Fibroblast of skin of right quadriceps (primary cell): ENCODE measurements at regions not wholly inside any gene's neighbourhood (a gene's known extent, or its start where the extent isn't known, plus 50 kb on each side); places are given as distances from the start of the nearest gene placed in this dataset.
"Not testable (repeated sequence)": the region's sequence is repeated elsewhere in the genome, so short reads cannot be mapped to it uniquely, and the experiment has no call there.

ENCODE experiments used
- DNase-seq: peaks from one replicate; pipeline ENCODE4 v3.0.0-alpha.2; 2013

DNA sequence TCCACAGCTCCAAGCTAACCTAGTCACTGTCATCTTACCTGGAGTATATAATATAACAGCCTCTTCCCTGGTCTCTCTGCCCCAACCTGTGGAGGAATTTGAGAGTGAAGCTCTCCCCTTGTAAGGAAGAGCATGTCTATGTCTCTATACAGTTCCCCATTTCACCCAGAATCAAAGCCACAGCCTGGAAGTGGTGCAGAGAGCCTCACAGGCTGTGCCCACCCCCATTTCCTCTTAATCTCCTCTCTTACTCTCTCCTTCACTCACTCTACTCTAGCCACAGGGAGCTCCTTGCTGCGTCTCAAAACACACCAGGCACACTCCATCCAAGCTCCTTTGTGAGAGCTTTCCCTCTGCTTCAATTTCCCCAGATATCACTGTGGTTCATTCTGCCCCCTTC is 302.5 kb upstream of the ISX start:
- no peak for DNase-seq

DNA sequence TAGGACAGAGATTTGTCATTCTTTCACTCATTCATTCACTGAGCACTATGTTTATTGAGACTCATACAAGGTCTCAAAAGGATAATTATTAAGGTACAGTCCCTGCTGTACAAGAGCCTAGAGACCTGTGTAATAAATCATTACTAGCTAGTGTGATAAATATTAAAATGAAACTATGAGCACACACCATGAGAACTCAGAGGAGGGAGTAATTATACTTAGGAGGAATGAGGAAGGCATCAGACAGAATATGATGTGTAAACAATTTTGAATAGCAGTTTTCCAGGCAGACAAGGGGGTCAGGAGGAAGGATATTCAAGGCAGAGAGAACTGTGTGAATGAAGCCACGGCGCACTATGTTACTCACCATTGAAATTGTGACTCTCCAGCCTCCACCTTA is 300.8 kb upstream of the ISX start:
- DNase-seq: no peak

DNA sequence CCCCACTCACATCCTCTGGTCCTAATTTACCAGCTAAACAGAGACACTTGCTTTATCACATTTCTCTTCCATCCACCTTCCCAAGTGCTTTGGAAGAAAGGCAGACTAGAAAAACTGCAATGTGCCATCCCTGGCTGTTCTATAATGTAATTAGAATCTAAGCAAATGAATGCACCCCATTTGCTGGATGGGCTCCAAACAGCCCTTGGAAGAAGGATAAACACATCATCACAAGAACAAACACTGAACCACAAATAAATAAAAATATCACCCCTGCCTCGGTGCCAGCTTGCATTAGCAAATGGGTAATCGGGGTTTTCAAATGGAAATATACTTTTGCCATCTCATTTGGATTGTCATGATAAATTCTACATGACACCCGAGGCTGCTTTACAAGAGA is 296.6 kb upstream of the ISX start:
- DNase-seq: no peak

DNA sequence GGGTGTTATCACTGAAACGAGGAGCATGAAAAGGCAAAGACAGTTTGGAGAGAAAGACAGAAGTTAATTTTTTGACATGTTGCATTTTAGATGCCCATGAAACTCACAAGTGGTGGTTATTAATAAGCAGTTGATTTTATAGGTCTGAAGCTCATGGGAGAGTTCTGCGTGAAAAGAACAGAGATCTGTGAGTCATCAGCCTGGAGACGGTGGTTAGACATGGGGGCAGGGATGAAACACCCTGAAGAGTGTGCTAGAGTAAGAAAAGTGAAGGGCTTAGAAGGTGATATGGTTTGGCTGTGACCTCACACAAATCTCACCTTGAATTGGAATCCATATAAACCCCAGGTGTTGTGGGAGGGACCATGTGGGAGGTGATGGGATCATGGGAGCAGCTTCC is 289.1 kb upstream of the ISX start:
- DNase-seq: peak; percentile 6

DNA sequence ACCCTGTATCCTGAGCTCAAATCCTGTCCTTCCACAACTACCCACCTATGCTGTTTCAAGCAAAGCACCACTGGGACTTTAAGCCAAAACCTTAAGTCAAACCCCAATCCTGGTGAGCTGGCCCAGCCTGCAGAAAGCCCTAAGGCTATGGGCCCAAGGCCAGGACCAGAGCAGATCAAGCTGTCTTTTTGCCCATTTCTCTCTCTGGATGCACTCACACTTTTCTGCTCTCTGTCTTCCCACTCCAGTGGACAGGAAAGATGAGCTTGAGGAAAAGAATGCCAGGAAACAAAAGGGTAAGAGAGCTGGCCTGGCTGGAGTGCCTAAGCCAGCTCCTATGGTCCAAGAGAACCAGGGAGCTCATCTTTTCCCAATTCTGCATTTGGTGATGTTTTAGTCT is 284.3 kb upstream of the ISX start:
- no peak for DNase-seq

DNA sequence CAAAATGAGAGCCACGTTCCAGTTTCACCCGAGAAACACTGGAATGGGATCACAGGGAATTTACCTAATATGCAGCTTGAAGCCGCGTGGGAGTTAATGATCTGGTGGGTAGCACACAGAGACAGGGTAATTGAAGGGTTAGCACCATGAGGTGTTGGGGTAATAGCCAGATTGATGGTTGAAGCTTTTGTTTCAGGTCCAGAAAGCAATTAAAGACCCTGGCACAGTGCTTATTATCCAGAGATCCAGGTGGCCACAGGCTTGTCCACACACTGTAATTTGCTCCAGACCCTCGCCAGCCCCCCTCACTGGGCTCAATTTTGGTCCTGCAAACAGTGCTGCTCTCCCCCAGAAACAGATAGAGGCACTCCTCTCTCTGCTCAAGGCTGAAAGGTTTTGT is 282.5 kb upstream of the ISX start:
- no peak for DNase-seq

DNA sequence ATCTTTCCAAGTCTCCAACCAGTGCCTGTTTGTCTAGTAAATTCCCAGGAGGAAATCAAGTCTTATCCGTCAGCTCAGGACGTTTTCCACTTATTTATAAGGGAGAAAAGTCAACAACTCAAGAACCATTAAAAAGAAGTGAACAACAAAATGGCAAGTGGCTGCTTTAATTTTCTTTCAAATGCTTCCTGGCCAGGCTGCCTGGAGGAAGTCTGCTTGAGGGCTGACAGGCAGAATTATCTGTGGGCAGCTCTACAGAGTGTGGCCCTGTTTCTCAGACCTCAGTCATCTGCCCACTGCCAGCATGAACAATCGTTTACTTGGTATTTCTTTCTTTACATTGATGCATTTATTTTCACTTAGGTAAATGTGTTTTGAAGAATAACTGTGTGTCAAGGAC is 281.9 kb upstream of the ISX start:
- no peak for DNase-seq

DNA sequence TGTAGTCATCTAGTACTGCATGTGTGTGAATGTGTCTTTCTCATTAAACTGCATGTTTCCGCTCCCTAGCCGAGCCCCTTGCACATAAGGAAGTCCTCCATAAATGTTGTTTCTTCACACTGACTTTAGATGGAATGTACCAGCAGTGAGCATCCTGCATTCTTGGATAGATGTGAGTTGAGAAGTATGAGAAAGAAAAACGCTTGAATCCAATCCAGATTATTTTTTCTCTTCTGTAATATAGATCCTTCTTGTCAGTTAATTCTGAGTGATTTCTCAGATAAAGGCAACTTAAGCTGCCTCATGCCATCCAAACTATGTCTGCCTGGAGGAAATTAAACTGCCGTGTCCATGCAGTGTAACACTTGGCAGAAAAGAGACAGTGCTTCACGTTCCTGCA is 268.1 kb upstream of the ISX start:
- DNase-seq: peak; percentile 26

DNA sequence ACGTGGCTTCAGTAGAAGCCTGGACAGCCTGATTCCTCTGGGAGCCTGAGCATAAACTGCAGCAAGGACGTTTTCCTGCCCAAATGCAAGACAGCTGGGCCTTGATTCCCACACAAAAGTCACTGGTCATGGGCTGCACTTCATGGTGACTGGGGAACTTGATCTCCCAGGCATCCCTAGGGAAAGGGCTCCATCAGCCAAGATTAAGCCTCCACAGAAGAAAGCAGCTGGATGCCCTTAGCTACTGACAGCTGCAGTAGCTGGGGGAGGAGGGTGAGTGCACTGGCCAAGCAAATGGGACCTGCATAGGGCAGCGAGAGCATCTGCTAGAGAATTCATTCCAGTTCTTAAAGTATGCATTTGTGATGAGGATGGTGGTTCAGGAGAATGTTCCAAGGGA is 267.4 kb upstream of the ISX start:
- DNase-seq: no peak

DNA sequence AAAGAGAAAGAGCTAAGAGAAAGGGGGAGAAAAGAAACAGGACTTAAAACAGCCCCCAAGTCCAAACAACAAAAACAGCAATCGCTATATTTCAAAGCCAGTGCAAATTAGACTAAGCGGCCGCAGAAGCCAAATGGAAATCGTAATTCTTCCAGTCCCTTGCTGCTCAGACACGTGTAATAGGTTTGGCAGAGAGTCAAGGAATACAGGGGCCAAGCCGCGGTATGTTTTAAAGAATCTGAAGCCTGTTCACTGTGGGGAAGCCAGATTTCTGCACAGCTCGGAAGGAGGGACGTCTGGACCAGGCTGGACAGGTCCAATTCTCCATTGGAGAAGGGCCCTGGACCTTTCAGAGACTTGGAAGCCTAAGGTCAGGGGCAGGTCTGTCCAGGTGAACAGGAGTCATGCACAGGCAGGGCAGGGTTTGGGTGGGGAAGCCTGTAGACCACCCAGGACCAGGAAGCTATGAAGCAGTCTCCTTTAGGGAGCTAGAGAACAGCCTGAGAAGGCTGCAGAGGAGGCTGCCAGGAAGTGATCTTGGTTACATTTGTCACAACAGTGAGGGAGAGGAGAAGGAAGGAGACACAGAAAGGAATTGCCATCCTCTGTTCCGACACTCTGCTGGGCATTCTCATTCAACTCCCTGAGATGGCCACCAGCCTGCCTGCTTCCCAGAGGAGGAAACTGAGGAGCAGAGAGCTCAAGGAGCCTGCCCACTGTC is 265.5 kb upstream of the ISX start:
- DNase-seq: peak; percentile 86

DNA sequence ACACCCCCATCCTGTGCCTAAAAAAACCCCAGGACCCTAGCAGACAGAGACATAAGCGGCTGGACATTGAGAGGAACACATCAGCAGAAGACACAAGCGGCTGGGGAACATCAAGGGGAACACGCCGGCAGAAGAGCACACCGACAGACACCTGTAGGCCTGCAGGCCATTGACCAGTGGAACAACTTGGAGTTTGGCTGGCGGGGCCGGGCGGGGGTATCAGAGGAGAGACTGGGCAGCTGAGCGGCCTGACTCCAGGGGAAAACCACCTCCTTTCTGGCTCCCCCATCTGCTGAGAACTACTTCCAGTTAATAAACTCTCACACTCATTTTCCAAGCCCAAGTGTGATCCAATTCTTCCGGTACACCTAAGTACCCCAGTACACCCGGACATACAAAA is 264.7 kb upstream of the ISX start:
- no peak for DNase-seq

DNA sequence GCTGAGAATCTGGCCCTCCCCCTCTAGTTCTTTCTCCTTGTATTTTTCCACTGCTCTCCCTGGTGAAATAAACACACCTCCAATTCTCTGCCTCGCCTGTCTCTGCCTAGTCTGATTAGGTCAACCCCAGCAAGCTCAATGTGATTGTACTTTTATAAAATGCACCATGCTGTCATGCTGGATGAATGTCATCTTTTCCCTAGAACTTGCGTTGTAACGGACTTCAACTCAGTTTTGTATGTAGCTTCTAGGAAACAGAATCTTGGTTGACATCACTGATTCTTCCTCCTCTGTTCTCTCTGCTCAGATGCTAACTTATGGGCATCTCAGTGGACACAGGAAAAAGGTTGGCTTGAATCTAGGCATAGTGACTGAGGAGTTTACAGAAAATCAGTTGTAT is 261.9 kb upstream of the ISX start:
- DNase-seq: no peak

DNA sequence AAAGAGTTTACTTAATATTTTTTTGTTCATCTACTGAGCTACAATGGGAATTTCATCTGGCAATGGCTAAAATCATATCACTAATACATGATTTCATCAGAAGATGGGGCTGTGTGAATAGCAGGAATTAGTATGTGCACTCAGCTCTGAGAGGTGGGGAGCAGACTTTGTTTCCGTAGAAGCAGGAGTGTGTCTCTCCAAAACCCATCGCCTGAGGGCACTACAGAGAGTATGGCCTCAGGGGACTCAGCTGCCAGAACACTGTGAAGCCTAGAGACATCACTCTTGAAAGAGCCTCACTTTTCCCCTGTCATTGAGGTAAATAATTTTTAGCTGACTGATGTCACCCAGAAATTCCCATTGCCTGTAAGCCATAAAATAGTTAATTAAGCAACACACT is 261.4 kb upstream of the ISX start:
- peak; percentile 7 for DNase-seq

DNA sequence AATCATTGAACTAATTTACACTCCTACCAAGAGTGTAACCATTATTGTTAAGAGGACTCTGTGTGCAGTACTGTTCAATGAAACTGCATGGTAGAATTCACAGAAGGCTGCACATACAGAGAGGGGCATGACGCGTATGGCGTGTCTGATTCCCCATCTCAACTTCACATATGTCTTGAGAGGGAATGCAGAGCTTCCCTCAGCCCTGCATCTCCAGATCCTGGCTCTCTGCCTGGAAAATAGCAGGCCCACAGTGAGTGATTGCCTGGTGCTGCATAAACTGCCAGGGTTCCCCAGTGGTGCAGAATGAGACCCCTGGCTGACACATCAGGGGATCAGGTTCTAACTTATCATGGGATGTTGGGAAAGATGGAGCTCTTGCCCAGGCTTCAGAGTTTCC is 260.2 kb upstream of the ISX start:
- DNase-seq: peak; percentile 66

DNA sequence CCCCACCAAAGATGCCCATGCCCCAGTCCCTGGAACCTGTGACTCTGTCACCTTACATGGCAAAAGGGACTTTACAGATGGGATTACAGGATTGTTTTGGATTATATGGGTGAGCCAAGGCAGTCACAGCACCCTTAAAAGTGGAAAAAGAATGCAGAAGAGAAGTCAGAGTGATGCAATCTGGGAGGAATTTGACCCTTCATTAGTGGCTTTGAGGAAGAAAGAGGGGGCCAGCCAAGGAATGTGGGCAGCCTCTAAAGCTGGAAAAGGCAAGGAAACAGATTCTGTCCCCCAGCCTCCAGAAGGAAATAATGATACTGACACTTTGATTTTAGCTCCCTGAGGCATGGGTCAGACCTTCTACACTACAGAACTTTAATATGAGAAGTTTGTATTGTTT is 257.3 kb upstream of the ISX start:
- DNase-seq: peak; percentile 43

DNA sequence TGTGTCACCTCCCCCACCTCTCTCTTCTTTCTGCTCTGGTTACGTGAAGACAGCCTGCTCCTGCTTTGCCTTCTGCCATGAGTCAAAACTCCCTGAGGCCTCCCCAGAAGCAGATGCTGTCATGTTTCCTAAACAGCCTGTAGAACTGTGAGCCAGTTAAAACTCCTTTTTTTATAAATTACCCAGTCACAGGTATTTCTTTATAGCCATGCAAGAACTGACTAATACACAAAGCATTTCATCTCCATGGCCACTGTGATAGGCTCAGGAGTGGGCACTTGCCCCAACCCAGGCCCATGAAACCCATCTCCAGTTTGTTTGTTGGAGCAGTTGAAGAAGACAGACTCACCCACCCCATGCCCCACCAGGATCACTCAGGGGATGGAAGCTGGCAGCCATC is 253.3 kb upstream of the ISX start:
- DNase-seq: peak; percentile 74

DNA sequence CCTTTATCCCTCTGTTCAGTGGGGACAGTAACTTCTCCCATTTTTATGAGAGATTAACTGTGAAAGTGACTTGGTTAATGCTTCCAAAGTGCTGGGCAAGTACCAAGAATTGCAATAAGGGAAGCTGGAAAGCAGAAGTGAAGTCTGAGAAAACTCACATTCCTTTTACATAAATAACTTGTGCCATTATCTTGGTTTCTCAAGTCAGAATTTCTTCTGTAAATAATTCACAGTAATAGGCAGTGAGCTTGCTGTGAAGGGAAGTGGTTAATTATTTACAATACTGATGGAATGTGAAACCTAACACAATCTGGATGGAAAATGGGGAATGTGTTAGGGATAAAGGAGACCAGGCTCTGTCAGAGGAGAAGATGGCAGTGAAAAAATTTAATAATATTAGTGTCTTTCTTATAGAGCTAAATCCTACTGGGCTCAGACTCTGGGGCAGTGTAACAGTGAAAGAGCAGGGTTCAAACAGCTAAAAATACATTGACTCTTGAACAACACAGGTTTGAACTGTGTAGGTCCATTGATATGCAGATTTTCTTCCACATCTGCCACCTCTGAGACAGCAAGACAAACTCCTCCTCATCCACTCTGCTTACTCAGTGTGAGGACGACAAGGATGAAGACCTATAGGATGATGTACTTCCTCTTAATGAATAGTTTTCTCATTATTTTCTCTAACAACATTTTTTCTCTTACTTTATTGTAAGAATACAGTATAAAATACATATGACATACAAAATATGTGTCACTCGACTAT is 251.5 kb upstream of the ISX start:
- peak; percentile 74 for DNase-seq

DNA sequence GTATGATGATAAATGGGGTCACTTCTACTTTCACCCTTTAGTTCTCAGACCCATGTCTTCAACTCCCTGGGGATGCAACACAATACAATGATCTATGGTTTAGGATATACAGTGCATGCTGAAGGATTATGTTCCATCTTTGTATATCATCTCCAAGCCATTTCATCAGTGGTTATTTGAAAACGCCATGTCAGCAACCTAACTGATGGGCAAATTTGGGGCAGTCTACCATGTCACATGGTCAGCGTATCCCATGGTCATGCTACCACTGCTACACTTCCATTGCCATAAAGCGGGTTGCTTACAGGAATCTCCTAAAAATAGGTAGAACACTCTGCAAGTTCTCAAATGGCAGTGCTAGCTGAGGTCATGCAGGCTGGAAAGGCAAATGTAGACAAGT is 236.5 kb upstream of the ISX start:
- DNase-seq: no peak

DNA sequence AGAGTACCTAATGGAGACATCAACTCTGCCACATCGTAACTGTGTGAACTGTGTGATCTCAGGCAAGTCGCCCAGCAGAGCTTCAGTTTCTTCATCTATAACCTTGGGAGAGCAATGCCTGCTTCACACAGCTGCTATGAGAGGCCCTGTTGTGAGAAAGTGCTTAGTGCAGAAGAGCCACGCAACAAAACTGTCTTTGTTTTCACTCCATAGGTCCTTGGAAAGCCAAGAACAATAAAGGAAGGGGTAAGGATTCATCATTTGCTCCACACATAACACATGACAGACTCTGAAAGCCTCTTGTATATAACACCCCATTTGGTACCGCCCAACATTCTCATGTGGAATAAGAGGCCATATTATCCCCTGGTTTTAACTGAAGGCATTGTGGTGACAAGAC is 231.9 kb upstream of the ISX start:
- no peak for DNase-seq

DNA sequence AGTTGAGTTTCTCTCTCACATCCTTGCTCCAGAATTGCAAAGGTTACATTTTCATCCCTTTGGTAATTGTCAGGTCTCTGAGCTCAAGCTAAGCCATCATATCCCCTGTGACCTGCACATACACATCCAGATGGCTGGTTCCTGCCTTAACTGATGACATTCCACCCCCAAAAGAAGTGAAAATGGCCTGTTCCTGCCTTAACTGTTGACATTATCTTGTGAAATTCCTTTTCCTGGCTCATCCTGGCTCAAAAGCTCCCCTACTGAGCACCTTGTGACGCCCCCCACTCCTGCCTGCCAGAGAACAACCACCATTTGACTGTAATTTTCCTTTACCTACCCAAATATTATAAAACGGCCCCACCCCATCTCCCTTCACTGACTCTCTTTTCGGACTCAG is 231.4 kb upstream of the ISX start:
- DNase-seq: not testable (repeated sequence)

DNA sequence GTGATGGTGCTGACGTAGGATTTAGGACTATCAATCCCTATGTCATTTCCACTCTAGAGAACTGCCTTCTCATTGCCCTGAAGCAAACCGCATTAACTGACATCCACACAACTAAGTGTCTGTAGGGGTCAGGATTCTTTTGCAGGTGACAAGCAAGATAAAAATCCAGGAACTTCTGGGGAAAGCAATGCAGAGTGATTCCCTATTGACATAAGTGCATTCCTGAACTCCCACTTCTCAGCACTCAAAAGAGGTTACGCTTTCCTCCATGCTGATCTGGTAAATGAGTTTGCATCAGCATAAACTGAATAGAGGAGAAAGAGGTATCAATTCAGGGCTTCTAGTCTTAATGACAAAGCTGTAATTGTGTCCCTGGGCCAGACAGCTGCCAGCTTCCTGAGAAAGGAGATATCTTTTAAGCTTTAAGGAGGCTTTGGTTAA is 224.6 kb upstream of the ISX start:
- DNase-seq: peak; percentile 52

DNA sequence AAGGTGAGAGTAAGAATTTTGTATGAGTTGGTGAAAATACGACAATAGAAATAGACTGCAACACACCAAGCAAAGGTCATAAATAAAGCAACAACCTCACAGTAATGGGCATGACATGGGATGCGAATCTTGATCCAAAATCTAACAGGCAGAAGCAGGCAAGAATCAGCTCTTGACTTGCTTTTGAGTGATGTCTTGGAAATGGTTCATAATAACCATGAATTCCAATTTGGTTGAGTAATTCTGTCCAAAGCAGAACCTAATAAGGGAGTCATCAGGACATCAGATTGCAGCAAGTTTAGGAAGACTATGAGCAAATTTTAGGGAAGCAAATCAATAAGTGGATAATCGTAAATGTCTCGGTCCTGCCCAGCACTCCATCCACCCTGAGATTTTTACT is 224.0 kb upstream of the ISX start:
- peak; percentile 29 for DNase-seq

DNA sequence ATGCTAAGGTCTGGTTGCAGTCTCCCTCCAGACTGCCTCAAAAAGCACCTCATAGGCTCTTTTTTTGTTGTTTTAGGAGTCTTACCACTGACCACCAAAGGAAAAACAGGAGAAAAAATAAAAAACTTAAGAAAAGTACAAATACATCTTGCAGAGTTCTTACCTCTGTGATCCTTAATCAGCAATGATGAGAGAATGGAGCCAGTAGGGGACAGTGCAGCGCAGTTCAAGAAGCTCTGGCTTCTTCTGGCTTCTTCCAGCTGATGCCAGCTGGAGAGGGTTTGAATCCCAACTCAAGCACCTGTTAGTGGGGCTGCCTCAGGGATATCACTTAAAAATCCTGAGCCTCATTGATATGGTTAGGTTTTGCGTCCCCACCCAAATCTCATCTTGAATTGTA is 223.3 kb upstream of the ISX start:
- DNase-seq: no peak

DNA sequence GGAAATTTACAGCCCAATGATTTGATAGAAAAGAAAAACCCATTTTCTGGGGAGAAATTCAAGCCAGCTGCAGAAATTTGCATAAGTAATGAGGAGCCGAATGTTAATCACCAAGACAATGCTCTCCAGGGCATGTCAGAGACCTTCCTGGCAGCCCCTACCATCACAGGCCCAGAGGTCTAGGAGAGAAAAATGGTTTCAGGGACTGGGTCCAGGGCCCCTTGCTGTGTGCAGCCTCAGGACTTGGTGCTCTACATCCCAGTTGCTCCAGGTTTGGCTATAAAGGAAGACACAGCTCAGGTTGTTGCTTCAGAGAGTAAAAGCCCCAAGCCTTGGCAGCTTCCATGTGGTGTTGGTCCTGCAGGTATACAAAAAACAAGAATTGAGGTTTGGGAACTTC is 222.2 kb upstream of the ISX start:
- DNase-seq: not testable (repeated sequence)

DNA sequence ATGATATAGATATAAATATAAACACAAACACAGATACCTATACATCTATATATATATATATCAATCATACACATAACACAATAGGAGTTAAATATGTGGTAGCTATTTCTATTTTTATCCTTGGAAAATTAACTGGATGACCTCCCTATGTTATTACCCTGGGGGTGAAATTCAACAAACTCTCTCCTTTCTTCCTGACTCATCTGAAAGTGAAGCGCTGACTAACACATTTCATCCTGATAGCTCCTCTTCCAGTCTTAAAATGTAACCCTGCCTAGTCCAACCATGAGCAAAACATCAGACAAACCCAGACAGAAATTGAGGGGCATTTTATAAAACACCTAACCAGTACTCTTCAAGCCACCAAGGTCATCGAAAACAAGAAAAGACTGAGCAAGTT is 220.6 kb upstream of the ISX start:
- DNase-seq: peak; percentile 35
